KMS-11 (cell line): ENCODE measurements at regions not wholly inside any gene's neighbourhood (a gene's known extent, or its start where the extent isn't known, plus 50 kb on each side); places are given as distances from the start of the nearest gene placed in this dataset.

Source experiments
- H2AFZ ChIP-seq: fragments of 200-600 bp; sonication (generic); 2 replicates; pipeline ENCODE4 v1.6.1; 2016; ENCODE audit warnings: antibody characterized with exemption, mixed run types, low read depth
- H3K27ac ChIP-seq: fragments of 200-600 bp; sonication (generic); 2 replicates; pipeline ENCODE4 v1.6.1; 2016; ENCODE audit warnings: mild to moderate bottlenecking, mixed run types
- H3K27me3 ChIP-seq: fragments of 200-600 bp; sonication (generic); 2 replicates; pipeline ENCODE4 v1.6.1; 2017; ENCODE audit warnings: mild to moderate bottlenecking, low read depth, mixed run types, moderate library complexity; ENCODE audit not compliant: insufficient read depth
- H3K36me3 ChIP-seq: fragments of 200-600 bp; sonication (generic); 2 replicates; pipeline ENCODE4 v1.6.1; 2017; ENCODE audit warnings: mild to moderate bottlenecking, mixed run types; ENCODE audit not compliant: insufficient read depth
- H3K4me1 ChIP-seq: fragments of 200-600 bp; sonication (generic); 2 replicates; pipeline ENCODE4 v1.6.1; 2016; ENCODE audit warnings: mild to moderate bottlenecking, low read depth, mixed run types; ENCODE audit not compliant: poor library complexity, severe bottlenecking
- H3K4me2 ChIP-seq: fragments of 200-600 bp; sonication (generic); 2 replicates; pipeline ENCODE4 v1.7.0; 2016; ENCODE audit warnings: mild to moderate bottlenecking, mixed run types
- H3K4me3 ChIP-seq: fragments of 200-600 bp; sonication (generic); IDR thresholded peaks from 2 replicates; pipeline ENCODE4 v1.6.1; 2017; ENCODE audit warnings: low read depth, low read length, mixed read lengths; ENCODE audit not compliant: insufficient read depth
- H3K79me2 ChIP-seq: fragments of 200-600 bp; sonication (generic); 2 replicates; pipeline ENCODE4 v1.6.1; 2016; ENCODE audit warnings: low read depth, mixed run types; ENCODE audit not compliant: insufficient read depth
- H3K9ac ChIP-seq: fragments of 200-600 bp; sonication (generic); 2 replicates; pipeline ENCODE4 v1.6.1; 2016; ENCODE audit warnings: mild to moderate bottlenecking, mixed run types
- H4K20me1 ChIP-seq: fragments of 200-600 bp; sonication (generic); 2 replicates; pipeline ENCODE4 v1.6.1; 2016; ENCODE audit warnings: mild to moderate bottlenecking, mixed run types; ENCODE audit not compliant: insufficient read depth
- TF ChIP-seq, protein P1 (sequence below): fragments of 200-600 bp; sonication (generic); conservative IDR thresholded peaks from 2 replicates; pipeline ENCODE4 v1.6.1; 2017; ENCODE audit warnings: low read depth, mild to moderate bottlenecking, antibody characterized with exemption, low read length, moderate library complexity, mixed read lengths

GRCh38 chr15:39426552-39427532 lies 154.0 kb upstream of the THBS1 start:
- H3K27me3 ChIP-seq = no peaks in the 10 kb centered on the region
- no peak overlapping the region; the same call in 1 of the 2 replicates for H3K9ac ChIP-seq
- H3K79me2 ChIP-seq = no peaks in the 10 kb centered on the region
- H3K4me2 ChIP-seq = peak overlapping the region; percentile 54
- no peaks in the 10 kb centered on the region for H4K20me1 ChIP-seq
- H3K4me1 ChIP-seq = peaks cover 50% of the 10 kb centered on the region
- no peak overlapping the region; the same call in 1 of the 2 replicates for H3K27ac ChIP-seq
- H3K36me3 ChIP-seq = no peaks in the 10 kb centered on the region
- H3K4me3 ChIP-seq = no peak overlapping the region
- peak overlapping the region; percentile 22; the same call in 1 of the 2 replicates for H2AFZ ChIP-seq
- TF ChIP-seq, protein P1, sequence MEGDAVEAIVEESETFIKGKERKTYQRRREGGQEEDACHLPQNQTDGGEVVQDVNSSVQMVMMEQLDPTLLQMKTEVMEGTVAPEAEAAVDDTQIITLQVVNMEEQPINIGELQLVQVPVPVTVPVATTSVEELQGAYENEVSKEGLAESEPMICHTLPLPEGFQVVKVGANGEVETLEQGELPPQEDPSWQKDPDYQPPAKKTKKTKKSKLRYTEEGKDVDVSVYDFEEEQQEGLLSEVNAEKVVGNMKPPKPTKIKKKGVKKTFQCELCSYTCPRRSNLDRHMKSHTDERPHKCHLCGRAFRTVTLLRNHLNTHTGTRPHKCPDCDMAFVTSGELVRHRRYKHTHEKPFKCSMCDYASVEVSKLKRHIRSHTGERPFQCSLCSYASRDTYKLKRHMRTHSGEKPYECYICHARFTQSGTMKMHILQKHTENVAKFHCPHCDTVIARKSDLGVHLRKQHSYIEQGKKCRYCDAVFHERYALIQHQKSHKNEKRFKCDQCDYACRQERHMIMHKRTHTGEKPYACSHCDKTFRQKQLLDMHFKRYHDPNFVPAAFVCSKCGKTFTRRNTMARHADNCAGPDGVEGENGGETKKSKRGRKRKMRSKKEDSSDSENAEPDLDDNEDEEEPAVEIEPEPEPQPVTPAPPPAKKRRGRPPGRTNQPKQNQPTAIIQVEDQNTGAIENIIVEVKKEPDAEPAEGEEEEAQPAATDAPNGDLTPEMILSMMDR = no peak

- no peak overlapping the region for H3K9ac ChIP-seq
- H3K27ac ChIP-seq = no peak overlapping the region; the same call in 1 of the 2 replicates
- H3K4me2 ChIP-seq = peak overlapping the region; percentile 54; the same call in 1 of the 2 replicates
Measured at GRCh38 chr15:39427705-39428104, 153.2 kb upstream of the THBS1 start.

DNA sequence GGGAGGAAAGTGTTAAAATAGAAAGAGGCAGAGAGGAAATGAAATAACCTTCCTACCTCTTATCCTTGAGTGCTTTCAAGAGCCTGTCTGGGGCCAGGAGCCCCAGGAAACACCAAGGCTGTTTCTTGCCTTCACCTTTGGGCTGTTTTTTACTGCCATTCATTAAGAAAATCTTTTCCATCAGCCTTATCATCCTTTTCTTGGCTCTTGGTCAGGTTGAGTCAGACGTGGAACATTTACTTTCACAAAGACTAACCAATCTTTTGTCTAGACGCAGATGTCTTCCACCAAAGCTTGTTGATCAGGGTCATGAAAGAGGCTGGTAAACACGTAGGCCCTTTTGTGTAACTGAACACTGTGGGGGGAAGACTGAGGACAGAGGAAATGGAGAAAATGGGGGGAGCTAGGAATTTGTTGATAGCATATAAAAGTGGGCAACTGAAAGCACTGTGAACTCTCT lies 151.0 kb upstream of the THBS1 start:
- H2AFZ ChIP-seq = peak overlapping the region; percentile 20; the same call in 1 of the 2 replicates
- H3K9ac ChIP-seq = no peak overlapping the region; the same call in 1 of the 2 replicates
- peaks cover 50% of the 10 kb centered on the region for H3K4me1 ChIP-seq
- no peak overlapping the region for H3K4me3 ChIP-seq
- no peaks in the 10 kb centered on the region for H3K36me3 ChIP-seq
- H4K20me1 ChIP-seq = no peaks in the 10 kb centered on the region
- no peaks in the 10 kb centered on the region for H3K79me2 ChIP-seq
- H3K27me3 ChIP-seq = no peaks in the 10 kb centered on the region
- peak overlapping the region; percentile 60 for H3K27ac ChIP-seq
- TF ChIP-seq, protein P1 = no peak
- peak overlapping the region; percentile 46 for H3K4me2 ChIP-seq

More at GRCh38 chr15:39427705-39428104, 153.2 kb upstream of the THBS1 start:
- Histone ChIP-seq H2AFZ (no peak overlapping the region), H3K4me1 (peaks cover 50% of the 10 kb centered on the region), H3K4me3 (no peak overlapping the region), H3K79me2 (no peaks in the 10 kb centered on the region), H3K27me3 (no peaks in the 10 kb centered on the region), H3K36me3 (no peaks in the 10 kb centered on the region), H4K20me1 (no peaks in the 10 kb centered on the region)
- TF ChIP-seq, protein P1 = no peak

- Histone ChIP-seq H3K4me2 (peak overlapping the region; percentile 46; the same call in 1 of the 2 replicates), H4K20me1 (no peaks in the 10 kb centered on the region), H3K79me2 (no peaks in the 10 kb centered on the region), H3K9ac (no peak overlapping the region; the same call in 1 of the 2 replicates), H3K36me3 (no peaks in the 10 kb centered on the region), H3K27me3 (no peaks in the 10 kb centered on the region), H3K4me3 (no peak overlapping the region), H3K27ac (peak overlapping the region; percentile 60), H2AFZ (peak overlapping the region; percentile 20; the same call in 1 of the 2 replicates), H3K4me1 (peaks cover 50% of the 10 kb centered on the region)
- TF ChIP-seq, protein P1 = no peak
Measured at GRCh38 chr15:39430389-39430788, 150.5 kb upstream of the THBS1 start.
